Uterus (tissue), 3 donors: ENCODE measurements at regions not wholly inside any gene's neighbourhood (a gene's known extent, or its start where the extent isn't known, plus 50 kb on each side); places are given as distances from the start of the nearest gene placed in this dataset.

Source experiments
- DNase-seq, 2 donors: peaks; one replicate each; pipeline ENCODE4 v3.0.0-alpha.2; 2019 to 2020
- H3K27ac ChIP-seq, 2 donors: fragments of 200-600 bp; sonication (generic); 1 replicate in 1 of 2; 2 replicates in 1 of 2; pipeline ENCODE4 v1.5.1; 2016 to 2018
- H3K27me3 ChIP-seq, 2 donors: fragments of 200-600 bp; sonication (generic); one replicate each; pipeline ENCODE4 v1.5.1; 2018 to 2019; ENCODE audit warnings: control low read depth in 1 of 2
- H3K36me3 ChIP-seq, 2 donors: fragments of 200-600 bp; sonication (generic); one replicate each; pipeline ENCODE4 v1.5.1; 2019; ENCODE audit warnings: control low read depth in 1 of 2
- H3K4me1 ChIP-seq, 2 donors: fragments of 200-600 bp; sonication (generic); one replicate each; pipeline ENCODE4 v1.5.1; 2018 to 2019; ENCODE audit warnings: control low read depth in 1 of 2
- H3K4me3 ChIP-seq, 2 donors: fragments of 200-600 bp; sonication (generic); 1 replicate in 1 of 2; 2 replicates in 1 of 2; pipeline ENCODE4 v1.5.1; 2018 to 2019; ENCODE audit warnings: mild to moderate bottlenecking in 1 of 2
- H3K9me3 ChIP-seq, 2 donors: fragments of 200-600 bp; sonication (generic); one replicate each; pipeline ENCODE4 v1.5.1; 2019; ENCODE audit warnings: control low read depth in 1 of 2
- POLR2A ChIP-seq, 2 donors: fragments of 450-650 bp; IDR thresholded peaks; one replicate each; pipeline ENCODE4 v1.6.1; 2016; ENCODE audit warnings: antibody characterized with exemption in 2 of 2, mild to moderate bottlenecking in 1 of 2, moderate library complexity in 1 of 2
- intact Hi-C: fragments of 100-400 bp; cut with DNase I; formaldehyde crosslinking; loops from one replicate; pipeline ENCODE4 v1.15.1; 2023; ENCODE audit warnings: low total_unique reads
- TF ChIP-seq, protein P1 (sequence below), 4 experiments: fragments of 200-600 bp in 2 of 4; fragments of 450-650 bp in 2 of 4; sonication (generic) in 2 of 4; IDR thresholded peaks; one replicate each; pipeline ENCODE4 v1.5.1; 2016 to 2019; ENCODE audit warnings: antibody characterized with exemption in 4 of 4, mild to moderate bottlenecking in 2 of 4, moderate library complexity in 1 of 4
- donor health status: DM: yes; HTN: yes; CAD: no.

DNA sequence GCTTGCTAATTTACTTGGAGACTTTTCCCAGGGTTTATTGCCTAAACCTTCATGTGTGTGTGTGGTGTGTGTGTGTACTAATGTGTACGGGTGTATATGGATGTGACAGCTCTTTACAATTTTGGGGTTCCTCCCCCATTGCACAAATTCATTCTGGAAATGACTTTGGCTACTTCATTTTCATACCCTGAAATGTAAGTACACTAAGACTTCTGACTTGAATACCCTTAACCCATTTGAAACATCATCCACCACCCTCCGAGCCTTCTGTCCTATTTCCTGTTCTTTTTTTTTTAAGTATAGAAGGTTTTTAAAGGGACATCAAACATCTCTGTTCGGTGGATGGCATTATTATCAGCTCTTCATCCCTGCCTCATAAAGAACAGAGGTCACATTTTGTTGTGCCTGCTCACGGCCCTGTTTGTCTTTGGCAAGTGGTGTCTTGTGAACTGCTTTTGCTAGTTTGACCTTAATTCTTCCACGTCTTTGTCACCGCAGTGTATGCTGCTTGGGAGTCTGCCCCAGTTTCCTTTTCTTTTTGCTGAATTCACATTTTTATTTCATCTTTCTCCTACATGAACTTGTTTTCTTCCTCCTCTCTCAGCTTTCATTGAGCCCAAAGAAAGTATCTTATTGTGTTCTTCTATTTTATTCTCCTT is 228.3 kb downstream of the FOXO1 start:
- Histone ChIP-seq H3K4me3 (no peak overlapping the region), H3K9me3 (no peaks in the 10 kb centered on the region), H3K27ac (peak overlapping the region; percentile 84 to 92), H3K36me3 (no peaks in the 10 kb centered on the region), H3K4me1 (peaks cover 0 to 13% of the 10 kb centered on the region in 2 donors), H3K27me3 (no peaks in the 10 kb centered on the region)
- DNase-seq, result no peak
- intact Hi-C loops, result no loop called here
- TF ChIP-seq, protein P1, sequence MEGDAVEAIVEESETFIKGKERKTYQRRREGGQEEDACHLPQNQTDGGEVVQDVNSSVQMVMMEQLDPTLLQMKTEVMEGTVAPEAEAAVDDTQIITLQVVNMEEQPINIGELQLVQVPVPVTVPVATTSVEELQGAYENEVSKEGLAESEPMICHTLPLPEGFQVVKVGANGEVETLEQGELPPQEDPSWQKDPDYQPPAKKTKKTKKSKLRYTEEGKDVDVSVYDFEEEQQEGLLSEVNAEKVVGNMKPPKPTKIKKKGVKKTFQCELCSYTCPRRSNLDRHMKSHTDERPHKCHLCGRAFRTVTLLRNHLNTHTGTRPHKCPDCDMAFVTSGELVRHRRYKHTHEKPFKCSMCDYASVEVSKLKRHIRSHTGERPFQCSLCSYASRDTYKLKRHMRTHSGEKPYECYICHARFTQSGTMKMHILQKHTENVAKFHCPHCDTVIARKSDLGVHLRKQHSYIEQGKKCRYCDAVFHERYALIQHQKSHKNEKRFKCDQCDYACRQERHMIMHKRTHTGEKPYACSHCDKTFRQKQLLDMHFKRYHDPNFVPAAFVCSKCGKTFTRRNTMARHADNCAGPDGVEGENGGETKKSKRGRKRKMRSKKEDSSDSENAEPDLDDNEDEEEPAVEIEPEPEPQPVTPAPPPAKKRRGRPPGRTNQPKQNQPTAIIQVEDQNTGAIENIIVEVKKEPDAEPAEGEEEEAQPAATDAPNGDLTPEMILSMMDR (IDR thresholded peaks at IDR 0.05), result no peak
- TF ChIP-seq POLR2A (IDR thresholded peaks at IDR 0.05), result no peak

DNA sequence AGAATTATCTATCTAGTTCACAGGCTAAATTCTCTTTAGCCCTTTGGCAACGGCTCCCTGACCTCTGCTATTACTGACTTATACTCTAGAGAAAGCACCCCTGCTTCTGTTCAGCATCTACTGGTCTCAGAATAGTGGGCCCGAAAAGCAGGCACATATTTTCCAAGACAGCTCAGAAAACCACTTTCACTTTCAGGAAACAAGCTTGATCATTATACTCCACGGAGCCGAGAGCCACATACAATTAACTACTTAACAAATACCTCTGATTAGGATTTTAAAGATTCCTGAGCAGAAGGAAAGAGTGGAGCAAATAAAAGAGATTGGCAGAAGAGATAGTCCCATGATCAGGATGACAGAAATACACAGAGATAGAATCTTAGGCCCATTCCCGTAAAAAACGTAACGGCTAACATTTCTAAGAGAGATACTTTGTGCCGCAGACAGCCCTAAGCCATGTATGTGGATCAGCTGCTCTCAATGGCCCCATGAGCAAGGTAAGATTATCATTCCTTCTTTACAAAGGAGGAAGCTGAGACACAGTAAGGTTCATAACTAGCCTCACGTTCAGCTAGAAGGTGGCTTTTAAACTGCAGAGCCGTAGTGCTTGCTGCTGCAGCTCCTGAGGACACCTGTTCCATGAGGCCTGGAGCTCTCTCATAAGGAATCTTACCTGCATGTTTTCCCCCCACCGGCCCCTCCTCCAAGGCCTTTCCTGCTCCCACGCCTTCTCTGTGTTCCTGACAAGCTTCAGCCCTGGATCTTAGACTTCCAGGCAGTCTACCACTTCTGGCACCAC is 227.2 kb downstream of the FOXO1 start:
- peaks cover 0 to 13% of the 10 kb centered on the region in 2 donors for H3K4me1 ChIP-seq
- peak overlapping the region; percentile 84 to 92 for H3K27ac ChIP-seq
- DNase-seq, result peak in 1 of 2 donors; percentile 48
- no peaks in the 10 kb centered on the region for H3K36me3 ChIP-seq
- peak overlapping the region; percentile 12 to 17 for H3K4me3 ChIP-seq
- no peaks in the 10 kb centered on the region for H3K27me3 ChIP-seq
- no peaks in the 10 kb centered on the region for H3K9me3 ChIP-seq
- TF ChIP-seq, protein P1 (IDR thresholded peaks at IDR 0.05), result no peak
- TF ChIP-seq POLR2A (IDR thresholded peaks at IDR 0.05), result no peak
- intact Hi-C loops, result no loop called here

- Histone ChIP-seq H3K27ac (peak overlapping the region; percentile 84 to 92), H3K9me3 (no peaks in the 10 kb centered on the region), H3K4me1 (peaks cover 0 to 16% of the 10 kb centered on the region in 2 donors), H3K4me3 (no peak overlapping the region), H3K36me3 (no peaks in the 10 kb centered on the region), H3K27me3 (no peaks in the 10 kb centered on the region)
- intact Hi-C loops, result no loop called here
- TF ChIP-seq, protein P1 (IDR thresholded peaks at IDR 0.05), result no peak
- TF ChIP-seq POLR2A (IDR thresholded peaks at IDR 0.05), result no peak
- DNase-seq, result peak; percentile 39 to 42
Measured at GRCh38 chr13:40439928-40440327, 226.5 kb downstream of the FOXO1 start.

GRCh38 chr13:40440990-40441820 is 225.2 kb downstream of the FOXO1 start:
- intact Hi-C loops, result no loop called here
- peak overlapping the region; percentile 84 to 92 for H3K27ac ChIP-seq
- H3K4me1 ChIP-seq, result peaks cover 0 to 16% of the 10 kb centered on the region in 2 donors
- no peaks in the 10 kb centered on the region for H3K27me3 ChIP-seq
- H3K4me3 ChIP-seq, result no peak overlapping the region
- H3K9me3 ChIP-seq, result no peaks in the 10 kb centered on the region
- peak; percentile 69 to 78 for DNase-seq
- TF ChIP-seq, protein P1 (IDR thresholded peaks at IDR 0.05), result no peak
- no peak for TF ChIP-seq POLR2A (IDR thresholded peaks at IDR 0.05)
- no peaks in the 10 kb centered on the region for H3K36me3 ChIP-seq
